ENCODE measurements at regions not wholly inside any gene's neighbourhood (a gene's known extent, or its start where the extent isn't known, plus 50 kb on each side); places are given as distances from the start of the nearest gene placed in this dataset.

DNA sequence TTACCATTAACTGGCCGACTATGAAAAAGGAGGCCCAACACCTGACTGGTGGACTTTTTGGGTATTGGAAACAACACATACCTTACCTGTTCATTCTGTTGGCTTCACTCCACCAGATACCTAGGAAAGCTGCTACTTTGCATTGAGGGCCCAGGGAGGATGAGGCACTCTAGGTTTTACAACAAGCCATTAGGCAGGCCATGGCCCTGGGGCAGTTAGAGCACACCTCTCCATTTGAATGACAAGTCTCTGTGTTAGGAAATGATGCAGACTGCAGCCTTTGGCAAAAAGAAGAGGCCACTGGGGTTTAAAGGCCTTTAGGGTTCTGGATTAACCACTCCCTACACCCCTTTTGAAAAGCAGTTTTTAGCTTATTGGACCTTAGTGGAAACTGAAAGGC lies 144.3 kb downstream of the OR2B2 start:
- FAIRE-seq (no peak), ATAC-seq (no peak), DNase-seq (ENCODE audit: low read depth in 1 of 2, low spot score in 1 of 2) (no peak)
- TF ChIP-seq, protein P1, sequence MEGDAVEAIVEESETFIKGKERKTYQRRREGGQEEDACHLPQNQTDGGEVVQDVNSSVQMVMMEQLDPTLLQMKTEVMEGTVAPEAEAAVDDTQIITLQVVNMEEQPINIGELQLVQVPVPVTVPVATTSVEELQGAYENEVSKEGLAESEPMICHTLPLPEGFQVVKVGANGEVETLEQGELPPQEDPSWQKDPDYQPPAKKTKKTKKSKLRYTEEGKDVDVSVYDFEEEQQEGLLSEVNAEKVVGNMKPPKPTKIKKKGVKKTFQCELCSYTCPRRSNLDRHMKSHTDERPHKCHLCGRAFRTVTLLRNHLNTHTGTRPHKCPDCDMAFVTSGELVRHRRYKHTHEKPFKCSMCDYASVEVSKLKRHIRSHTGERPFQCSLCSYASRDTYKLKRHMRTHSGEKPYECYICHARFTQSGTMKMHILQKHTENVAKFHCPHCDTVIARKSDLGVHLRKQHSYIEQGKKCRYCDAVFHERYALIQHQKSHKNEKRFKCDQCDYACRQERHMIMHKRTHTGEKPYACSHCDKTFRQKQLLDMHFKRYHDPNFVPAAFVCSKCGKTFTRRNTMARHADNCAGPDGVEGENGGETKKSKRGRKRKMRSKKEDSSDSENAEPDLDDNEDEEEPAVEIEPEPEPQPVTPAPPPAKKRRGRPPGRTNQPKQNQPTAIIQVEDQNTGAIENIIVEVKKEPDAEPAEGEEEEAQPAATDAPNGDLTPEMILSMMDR (IDR thresholded peaks at IDR 0.05): no peak
- TF ChIP-seq HDAC2 (IDR thresholded peaks at IDR 0.05) (no peak), FOSL2 (IDR thresholded peaks at IDR 0.05) (no peak), FOSL2 (CRISPR knock-in tag; IDR thresholded peaks at IDR 0.05) (no peak), JUNB (IDR thresholded peaks at IDR 0.05) (no peak), KDM1A (IDR thresholded peaks at IDR 0.05; ENCODE audit: low read depth) (no peak), MAFK (IDR thresholded peaks at IDR 0.05; ENCODE audit: partially characterized antibody) (no peak), NFE2L2 (conservative IDR thresholded peaks at IDR 0.05; ENCODE audit: low read length) (no peak), NPAS2 (CRISPR knock-in tag; IDR thresholded peaks at IDR 0.05; ENCODE audit: borderline replicate concordance) (no peak), POLR2A (IDR thresholded peaks at IDR 0.05; ENCODE audit: low read length) (no peak), TFCP2L1 (CRISPR knock-in tag; IDR thresholded peaks at IDR 0.05) (no peak), GATA3 (IDR thresholded peaks at IDR 0.05; ENCODE audit: borderline replicate concordance) (no peak), NR3C1 (IDR thresholded peaks at IDR 0.05) (no peak)
- TF ChIP-seq, protein P2, sequence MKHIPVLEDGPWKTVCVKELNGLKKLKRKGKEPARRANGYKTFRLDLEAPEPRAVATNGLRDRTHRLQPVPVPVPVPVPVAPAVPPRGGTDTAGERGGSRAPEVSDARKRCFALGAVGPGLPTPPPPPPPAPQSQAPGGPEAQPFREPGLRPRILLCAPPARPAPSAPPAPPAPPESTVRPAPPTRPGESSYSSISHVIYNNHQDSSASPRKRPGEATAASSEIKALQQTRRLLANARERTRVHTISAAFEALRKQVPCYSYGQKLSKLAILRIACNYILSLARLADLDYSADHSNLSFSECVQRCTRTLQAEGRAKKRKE (CRISPR knock-in tag; IDR thresholded peaks at IDR 0.05; ENCODE audit: low read depth): no peak
- TF ChIP-seq, protein P3, sequence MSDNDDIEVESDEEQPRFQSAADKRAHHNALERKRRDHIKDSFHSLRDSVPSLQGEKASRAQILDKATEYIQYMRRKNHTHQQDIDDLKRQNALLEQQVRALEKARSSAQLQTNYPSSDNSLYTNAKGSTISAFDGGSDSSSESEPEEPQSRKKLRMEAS (IDR thresholded peaks at IDR 0.05): no peak
- TF ChIP-seq, protein P4, sequence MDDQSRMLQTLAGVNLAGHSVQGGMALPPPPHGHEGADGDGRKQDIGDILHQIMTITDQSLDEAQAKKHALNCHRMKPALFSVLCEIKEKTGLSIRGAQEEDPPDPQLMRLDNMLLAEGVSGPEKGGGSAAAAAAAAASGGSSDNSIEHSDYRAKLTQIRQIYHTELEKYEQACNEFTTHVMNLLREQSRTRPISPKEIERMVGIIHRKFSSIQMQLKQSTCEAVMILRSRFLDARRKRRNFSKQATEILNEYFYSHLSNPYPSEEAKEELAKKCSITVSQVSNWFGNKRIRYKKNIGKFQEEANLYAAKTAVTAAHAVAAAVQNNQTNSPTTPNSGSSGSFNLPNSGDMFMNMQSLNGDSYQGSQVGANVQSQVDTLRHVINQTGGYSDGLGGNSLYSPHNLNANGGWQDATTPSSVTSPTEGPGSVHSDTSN (IDR thresholded peaks at IDR 0.05): no peak
- ChIA-PET CTCF (interaction anchor here (1.0 to 6.5 kb wide), 5 partner anchors 13 to 250 kb away, joined by 3 to 46 read pairs (median 5); no protein-coding TSS in a partner anchor), POLR2A (no interaction called here)
- Histone ChIP-seq H3K4me1 (peaks cover 3% of the 10 kb centered on the region; the same call in 1 of the 3 replicates), H3K9me3 (no peaks in the 10 kb centered on the region), H3K4me2 (no peak overlapping the region), H3K4me3 (no peak overlapping the region), H3K27ac (no peak overlapping the region)
- WGBS (ENCODE audit: missing lambda C conversion rate): 100% methylated on average over 1 of the region's 1 CpG

DNA sequence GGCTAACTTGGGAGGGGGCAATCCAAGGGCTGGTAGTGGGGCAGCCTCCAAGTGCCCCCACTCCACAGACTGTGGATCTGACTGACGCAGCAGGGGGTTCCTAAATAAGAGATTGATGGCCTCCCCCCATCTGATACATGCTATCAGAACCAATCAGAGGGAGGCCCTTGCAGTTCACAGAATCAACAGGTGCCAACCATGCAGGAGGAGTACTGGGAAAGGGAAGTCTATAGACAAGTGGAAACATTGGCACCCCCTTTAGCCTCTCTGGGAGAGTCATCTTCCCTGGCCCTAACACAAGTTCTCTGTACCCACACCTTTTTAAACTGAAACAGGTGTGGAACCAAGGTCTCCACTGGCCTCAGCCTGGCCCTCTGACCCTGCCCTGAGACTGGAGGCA lies 145.8 kb downstream of the OR2B2 start:
- ATAC-seq (no peak), DNase-seq (ENCODE audit: low read depth in 1 of 2, low spot score in 1 of 2) (no peak), FAIRE-seq (no peak)
- H3K4me3 ChIP-seq: no peak overlapping the region
- 40% methylated on average over 1 of the region's 1 CpG for WGBS (ENCODE audit: missing lambda C conversion rate)
- H3K27ac ChIP-seq: no peak overlapping the region
- TF ChIP-seq NPAS2 (CRISPR knock-in tag; IDR thresholded peaks at IDR 0.05; ENCODE audit: borderline replicate concordance) (no peak), NR3C1 (IDR thresholded peaks at IDR 0.05) (no peak), FOXS1 (CRISPR knock-in tag; IDR thresholded peaks at IDR 0.05) (no peak), RARB (CRISPR knock-in tag; IDR thresholded peaks at IDR 0.05) (no peak), FOSL2 (IDR thresholded peaks at IDR 0.05) (no peak), FOSL2 (CRISPR knock-in tag; IDR thresholded peaks at IDR 0.05) (no peak), MYC (IDR thresholded peaks at IDR 0.05; ENCODE audit: borderline replicate concordance, low read length) (no peak), MAFK (IDR thresholded peaks at IDR 0.05; ENCODE audit: partially characterized antibody) (no peak), MAZ (IDR thresholded peaks at IDR 0.05; ENCODE audit: borderline replicate concordance, low read depth, low read length) (no peak), HOXA7 (CRISPR knock-in tag; IDR thresholded peaks at IDR 0.05) (no peak), POLR2A (IDR thresholded peaks at IDR 0.05; ENCODE audit: low read length) (no peak), SREBF2 (IDR thresholded peaks at IDR 0.05) (no peak)
- TF ChIP-seq, protein P1 (IDR thresholded peaks at IDR 0.05): no peak
- TF ChIP-seq, protein P5, sequence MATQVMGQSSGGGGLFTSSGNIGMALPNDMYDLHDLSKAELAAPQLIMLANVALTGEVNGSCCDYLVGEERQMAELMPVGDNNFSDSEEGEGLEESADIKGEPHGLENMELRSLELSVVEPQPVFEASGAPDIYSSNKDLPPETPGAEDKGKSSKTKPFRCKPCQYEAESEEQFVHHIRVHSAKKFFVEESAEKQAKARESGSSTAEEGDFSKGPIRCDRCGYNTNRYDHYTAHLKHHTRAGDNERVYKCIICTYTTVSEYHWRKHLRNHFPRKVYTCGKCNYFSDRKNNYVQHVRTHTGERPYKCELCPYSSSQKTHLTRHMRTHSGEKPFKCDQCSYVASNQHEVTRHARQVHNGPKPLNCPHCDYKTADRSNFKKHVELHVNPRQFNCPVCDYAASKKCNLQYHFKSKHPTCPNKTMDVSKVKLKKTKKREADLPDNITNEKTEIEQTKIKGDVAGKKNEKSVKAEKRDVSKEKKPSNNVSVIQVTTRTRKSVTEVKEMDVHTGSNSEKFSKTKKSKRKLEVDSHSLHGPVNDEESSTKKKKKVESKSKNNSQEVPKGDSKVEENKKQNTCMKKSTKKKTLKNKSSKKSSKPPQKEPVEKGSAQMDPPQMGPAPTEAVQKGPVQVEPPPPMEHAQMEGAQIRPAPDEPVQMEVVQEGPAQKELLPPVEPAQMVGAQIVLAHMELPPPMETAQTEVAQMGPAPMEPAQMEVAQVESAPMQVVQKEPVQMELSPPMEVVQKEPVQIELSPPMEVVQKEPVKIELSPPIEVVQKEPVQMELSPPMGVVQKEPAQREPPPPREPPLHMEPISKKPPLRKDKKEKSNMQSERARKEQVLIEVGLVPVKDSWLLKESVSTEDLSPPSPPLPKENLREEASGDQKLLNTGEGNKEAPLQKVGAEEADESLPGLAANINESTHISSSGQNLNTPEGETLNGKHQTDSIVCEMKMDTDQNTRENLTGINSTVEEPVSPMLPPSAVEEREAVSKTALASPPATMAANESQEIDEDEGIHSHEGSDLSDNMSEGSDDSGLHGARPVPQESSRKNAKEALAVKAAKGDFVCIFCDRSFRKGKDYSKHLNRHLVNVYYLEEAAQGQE (IDR thresholded peaks at IDR 0.05): no peak
- TF ChIP-seq, protein P2 (CRISPR knock-in tag; IDR thresholded peaks at IDR 0.05; ENCODE audit: low read depth): no peak
- no peaks in the 10 kb centered on the region for H3K4me1 ChIP-seq
- no peak overlapping the region for H3K4me2 ChIP-seq
- no peaks in the 10 kb centered on the region for H3K9me3 ChIP-seq
- POLR2A ChIA-PET: no interaction called here
- CTCF ChIA-PET: interaction anchor here (1.8 kb wide), 1 partner anchor 14 kb away, joined by 6 read pairs; no protein-coding TSS in a partner anchor
